ENCODE measurements at regions not wholly inside any gene's neighbourhood (a gene's known extent, or its start where the extent isn't known, plus 50 kb on each side); places are given as distances from the start of the nearest gene placed in this dataset.

DNA sequence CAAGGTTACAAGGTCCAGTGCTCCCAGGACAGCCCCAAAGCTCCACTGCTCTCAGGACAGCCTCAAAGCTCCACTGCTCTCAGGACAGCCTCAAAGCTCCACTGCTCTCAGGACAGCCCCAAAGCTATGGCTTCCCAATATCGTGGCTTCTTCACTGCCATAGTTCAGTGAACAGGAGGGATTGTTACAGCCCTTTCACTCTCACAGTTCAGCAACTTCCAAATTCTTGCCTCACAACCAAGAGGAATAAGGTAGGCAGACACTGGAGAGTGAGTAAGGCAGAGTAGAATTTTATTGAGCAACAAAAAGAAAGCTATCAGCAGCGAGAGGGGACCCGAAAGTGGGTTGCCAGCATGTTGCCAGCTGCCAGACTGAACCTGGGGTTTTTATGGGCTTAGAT lies 277.6 kb downstream of the CDH10 start:
- no peak for TF ChIP-seq RBBP5 (conservative IDR thresholded peaks at IDR 0.05)
- TF ChIP-seq, protein P1, sequence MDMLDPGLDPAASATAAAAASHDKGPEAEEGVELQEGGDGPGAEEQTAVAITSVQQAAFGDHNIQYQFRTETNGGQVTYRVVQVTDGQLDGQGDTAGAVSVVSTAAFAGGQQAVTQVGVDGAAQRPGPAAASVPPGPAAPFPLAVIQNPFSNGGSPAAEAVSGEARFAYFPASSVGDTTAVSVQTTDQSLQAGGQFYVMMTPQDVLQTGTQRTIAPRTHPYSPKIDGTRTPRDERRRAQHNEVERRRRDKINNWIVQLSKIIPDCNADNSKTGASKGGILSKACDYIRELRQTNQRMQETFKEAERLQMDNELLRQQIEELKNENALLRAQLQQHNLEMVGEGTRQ (IDR thresholded peaks at IDR 0.05; ENCODE audit: borderline replicate concordance, low read depth, low read length): no peak
- TF ChIP-seq ZNF217 (IDR thresholded peaks at IDR 0.05): no peak
- TF ChIP-seq SMC3 (IDR thresholded peaks at IDR 0.05; ENCODE audit: borderline replicate concordance, low read length): no peak
- TF ChIP-seq MXI1 (IDR thresholded peaks at IDR 0.05; ENCODE audit: low read depth, low read length): no peak
- no peak for TF ChIP-seq ZSCAN29 (IDR thresholded peaks at IDR 0.05)
- TF ChIP-seq SREBF1 (IDR thresholded peaks at IDR 0.05; ENCODE audit: low read length): no peak
- TF ChIP-seq, protein P2, sequence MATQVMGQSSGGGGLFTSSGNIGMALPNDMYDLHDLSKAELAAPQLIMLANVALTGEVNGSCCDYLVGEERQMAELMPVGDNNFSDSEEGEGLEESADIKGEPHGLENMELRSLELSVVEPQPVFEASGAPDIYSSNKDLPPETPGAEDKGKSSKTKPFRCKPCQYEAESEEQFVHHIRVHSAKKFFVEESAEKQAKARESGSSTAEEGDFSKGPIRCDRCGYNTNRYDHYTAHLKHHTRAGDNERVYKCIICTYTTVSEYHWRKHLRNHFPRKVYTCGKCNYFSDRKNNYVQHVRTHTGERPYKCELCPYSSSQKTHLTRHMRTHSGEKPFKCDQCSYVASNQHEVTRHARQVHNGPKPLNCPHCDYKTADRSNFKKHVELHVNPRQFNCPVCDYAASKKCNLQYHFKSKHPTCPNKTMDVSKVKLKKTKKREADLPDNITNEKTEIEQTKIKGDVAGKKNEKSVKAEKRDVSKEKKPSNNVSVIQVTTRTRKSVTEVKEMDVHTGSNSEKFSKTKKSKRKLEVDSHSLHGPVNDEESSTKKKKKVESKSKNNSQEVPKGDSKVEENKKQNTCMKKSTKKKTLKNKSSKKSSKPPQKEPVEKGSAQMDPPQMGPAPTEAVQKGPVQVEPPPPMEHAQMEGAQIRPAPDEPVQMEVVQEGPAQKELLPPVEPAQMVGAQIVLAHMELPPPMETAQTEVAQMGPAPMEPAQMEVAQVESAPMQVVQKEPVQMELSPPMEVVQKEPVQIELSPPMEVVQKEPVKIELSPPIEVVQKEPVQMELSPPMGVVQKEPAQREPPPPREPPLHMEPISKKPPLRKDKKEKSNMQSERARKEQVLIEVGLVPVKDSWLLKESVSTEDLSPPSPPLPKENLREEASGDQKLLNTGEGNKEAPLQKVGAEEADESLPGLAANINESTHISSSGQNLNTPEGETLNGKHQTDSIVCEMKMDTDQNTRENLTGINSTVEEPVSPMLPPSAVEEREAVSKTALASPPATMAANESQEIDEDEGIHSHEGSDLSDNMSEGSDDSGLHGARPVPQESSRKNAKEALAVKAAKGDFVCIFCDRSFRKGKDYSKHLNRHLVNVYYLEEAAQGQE (IDR thresholded peaks at IDR 0.05; ENCODE audit: low read depth, low read length): no peak
- no peak for TF ChIP-seq KAT2A (conservative IDR thresholded peaks at IDR 0.05; ENCODE audit: control insufficient read depth, low read depth, low read length)
- TF ChIP-seq SIN3A (IDR thresholded peaks at IDR 0.05; ENCODE audit: low read depth, low read length): no peak
- TF ChIP-seq, protein P3, sequence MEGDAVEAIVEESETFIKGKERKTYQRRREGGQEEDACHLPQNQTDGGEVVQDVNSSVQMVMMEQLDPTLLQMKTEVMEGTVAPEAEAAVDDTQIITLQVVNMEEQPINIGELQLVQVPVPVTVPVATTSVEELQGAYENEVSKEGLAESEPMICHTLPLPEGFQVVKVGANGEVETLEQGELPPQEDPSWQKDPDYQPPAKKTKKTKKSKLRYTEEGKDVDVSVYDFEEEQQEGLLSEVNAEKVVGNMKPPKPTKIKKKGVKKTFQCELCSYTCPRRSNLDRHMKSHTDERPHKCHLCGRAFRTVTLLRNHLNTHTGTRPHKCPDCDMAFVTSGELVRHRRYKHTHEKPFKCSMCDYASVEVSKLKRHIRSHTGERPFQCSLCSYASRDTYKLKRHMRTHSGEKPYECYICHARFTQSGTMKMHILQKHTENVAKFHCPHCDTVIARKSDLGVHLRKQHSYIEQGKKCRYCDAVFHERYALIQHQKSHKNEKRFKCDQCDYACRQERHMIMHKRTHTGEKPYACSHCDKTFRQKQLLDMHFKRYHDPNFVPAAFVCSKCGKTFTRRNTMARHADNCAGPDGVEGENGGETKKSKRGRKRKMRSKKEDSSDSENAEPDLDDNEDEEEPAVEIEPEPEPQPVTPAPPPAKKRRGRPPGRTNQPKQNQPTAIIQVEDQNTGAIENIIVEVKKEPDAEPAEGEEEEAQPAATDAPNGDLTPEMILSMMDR (IDR thresholded peaks at IDR 0.05 in 2 of 3, conservative IDR thresholded peaks at IDR 0.05 in 1 of 3; ENCODE audit: control insufficient read depth in 2 of 3, extremely low read depth in 1 of 3, insufficient read depth in 1 of 3, low read depth in 3 of 3, low read length in 3 of 3): no peak

Measured in GM12878 (cell line).